ENCODE measurements at regions not wholly inside any gene's neighbourhood (a gene's known extent, or its start where the extent isn't known, plus 50 kb on each side); places are given as distances from the start of the nearest gene placed in this dataset.
"Not testable (repeated sequence)": the region's sequence is repeated elsewhere in the genome, so short reads cannot be mapped to it uniquely, and the experiment has no call there.

DNA sequence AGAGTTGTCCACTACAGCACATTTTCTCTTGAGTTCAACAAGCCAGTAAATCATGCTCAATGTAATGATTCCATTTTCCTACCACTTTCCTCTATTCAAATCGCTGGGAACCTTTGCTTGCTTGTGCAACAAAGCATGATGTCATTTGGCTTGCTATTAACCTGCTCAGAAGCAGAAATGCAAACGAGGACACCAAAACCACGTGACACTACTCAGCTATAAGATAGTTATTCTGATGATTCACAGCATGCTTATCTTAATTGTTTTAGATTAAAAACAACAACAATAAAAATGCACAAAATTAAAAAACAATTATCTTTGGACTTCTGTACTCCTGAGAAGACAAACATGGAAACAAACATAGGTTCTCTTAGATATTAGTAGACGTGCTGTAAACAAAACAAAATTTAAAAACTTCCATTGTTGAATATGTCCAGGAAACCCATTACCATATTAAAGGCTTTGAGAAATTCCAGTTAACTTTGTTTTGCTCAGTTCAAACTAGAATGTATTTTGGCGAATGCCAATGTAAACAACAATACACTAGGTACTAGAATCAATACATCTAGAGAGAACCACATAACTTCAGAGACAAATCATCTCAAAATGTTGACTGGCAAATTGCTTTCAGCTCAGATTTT is 77.5 kb upstream of the KRAS start:
- peak; percentile 73 for DNase-seq

DNA sequence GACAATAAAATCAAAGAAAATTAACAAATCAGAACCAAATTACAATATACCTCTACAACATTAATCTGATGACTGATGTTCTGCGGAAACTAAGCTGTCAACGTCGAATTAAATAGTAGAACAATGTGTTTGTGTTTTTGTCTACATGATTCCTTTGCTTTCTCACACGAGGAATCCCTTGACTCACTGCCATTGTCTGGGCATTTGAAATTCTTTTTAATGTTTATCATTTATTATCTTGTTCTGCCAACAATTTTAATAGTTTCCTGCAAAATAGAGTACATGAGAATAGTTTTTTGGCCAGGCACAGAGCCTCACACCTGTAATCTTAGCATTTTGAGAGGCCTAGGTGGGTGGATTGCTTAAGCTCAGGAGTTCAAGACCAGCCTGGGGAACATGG is 76.6 kb upstream of the KRAS start:
- DNase-seq, result no peak

DNA sequence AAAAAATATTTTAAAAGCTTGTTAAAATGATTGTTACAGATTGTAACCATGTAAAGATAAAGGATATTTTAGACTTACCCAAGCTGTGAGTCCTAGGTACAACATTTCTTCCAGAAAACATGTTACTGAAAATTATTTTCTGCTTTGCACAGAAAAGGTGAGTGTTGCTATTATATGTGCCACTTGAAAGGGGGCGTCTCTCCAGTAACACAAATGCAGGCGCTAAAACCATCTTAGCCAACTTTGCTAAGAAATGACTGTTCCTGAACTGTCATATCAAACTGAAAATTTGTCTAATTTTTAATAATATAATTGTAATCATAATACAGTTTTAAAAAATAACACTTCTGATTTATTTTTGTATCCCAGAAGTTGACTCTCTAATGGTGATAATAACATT is 75.6 kb upstream of the KRAS start:
- no peak for DNase-seq

DNA sequence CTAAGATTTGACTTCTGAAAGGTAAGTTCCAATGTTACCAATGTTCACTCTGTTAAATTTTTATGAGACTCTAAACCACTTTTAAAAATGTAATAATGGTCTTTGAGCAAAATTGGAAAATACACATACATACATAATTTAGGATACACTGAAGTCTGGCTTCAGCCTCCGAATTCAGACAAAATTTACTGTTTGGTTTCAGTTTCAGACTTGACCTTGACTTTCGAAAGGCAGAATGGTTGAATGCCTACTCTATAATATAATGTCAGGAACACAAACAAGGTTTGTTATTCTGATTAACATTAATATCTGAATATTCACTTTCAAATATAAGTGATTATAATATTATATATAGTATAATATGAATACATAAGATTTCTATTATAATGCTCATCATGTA is 74.1 kb upstream of the KRAS start:
- peak; percentile 65 for DNase-seq

GRCh38 chr12:25323581-25323982 is 72.9 kb upstream of the KRAS start:
- DNase-seq, result peak; percentile 44

- no peak for DNase-seq
Measured at GRCh38 chr12:25322918-25323531, 72.3 kb upstream of the KRAS start.

DNA sequence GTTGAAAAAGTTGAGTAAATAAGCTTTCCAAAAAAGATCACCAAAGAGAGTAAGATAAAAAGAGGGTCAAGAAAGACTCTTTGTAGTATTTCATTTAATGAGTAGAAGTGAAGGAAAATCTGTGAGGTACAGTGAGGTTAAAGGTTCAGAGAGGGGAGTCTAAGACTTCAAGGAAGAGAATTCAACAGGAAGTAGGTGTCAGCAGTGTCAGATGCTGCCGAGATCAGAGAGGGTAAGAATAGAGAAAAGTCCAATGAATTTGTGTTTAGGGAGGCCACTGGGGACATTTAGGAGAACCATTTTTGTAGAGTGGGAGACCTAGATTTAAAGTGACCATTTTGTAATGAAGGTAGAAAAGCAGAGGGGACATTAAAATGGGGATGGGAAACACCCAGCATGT is 71.6 kb upstream of the KRAS start:
- DNase-seq, result no peak

DNA sequence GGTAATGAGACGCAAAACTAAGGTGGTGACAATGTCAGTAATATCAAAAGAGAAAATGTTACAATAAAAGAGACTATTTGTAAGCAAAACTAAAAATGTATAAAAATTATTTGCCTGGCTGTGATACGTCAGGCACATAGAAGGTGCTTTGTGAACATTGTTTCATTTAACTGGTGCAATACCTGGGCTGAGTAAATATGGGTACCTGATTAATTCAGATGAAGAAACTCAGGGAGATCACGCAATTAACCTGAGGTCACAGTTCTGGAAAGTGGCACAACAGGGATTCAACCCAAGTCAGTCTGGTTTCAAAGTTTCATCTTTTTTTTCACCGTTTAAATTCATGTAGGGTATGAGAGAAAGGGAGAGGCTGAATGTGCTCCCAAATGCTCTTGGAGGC is 71.0 kb upstream of the KRAS start:
- DNase-seq, result no peak

DNA sequence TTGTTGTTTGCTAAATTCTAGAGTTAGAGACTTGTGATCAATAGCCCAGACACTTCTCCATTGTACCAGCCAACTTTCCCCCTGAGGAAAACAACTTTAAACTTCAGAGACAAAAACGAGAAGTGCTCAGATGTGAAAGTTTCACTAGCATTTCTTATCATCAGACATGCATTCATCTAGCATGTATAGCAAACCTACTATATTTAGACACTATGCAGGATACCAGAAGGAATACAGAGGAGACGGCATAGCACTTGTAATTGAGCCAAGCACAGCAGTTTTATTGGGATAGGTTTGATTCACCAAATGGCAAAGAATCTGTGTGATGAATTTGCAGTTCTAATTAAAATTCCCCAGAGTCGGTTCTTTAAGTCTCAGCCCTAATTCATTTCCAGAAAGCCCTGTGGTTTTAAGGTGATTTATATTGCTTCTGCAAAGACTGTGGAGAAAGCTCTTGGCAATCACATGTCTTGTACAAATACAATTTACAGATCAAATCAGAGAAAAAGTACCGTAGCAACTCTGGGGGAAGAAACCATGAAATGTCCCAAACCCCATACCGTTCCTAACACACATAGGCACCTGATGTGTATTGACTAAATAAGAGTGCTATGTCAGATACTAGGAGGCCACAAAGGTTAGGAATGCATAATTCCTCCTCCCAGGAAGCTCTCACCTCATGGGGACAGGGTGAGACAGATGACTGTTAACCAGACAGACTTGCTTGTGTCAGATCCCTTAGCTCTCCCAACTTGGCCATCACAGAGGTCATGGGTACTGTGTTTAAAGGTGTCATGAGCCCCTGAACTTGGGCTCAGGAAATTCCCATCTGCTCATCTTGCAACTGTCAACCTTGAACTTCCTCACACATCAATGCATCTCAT is 69.6 kb upstream of the KRAS start:
- peak; percentile 85 for DNase-seq

DNA sequence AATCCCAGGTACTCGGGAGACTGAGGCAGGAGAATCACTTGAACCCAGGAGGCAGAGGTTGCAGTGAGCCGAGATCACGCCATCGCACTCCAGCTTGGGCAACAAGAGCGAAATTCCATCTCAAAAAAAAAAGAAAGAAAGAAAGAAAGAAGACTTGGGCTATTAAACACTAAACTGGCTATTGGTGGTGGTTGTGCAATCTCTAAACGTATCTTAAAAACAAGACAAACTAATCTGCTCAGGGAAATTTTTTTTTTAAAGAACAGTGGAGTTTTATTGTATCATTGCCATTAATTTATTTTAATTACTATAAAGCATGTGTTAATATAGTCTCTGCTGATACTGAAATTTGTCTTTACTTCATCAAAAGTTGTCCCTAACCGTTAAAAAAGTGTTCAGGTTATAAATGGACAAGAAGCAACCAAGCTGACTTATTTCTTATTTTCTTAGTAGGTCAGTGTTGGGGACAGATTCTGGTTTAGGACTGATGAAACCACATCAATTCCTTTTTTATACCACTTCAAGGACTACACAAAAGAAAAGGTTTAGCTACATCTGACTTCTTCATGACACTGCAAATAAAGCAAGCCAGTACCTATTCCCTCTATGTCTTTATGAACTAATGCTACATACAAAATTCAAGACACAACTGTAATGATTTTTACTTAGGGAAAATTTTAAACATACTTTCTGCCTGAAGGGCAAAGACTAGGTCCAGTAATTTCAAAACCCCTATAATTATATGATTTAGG is 68.7 kb upstream of the KRAS start:
- peak; percentile 49 for DNase-seq

DNA sequence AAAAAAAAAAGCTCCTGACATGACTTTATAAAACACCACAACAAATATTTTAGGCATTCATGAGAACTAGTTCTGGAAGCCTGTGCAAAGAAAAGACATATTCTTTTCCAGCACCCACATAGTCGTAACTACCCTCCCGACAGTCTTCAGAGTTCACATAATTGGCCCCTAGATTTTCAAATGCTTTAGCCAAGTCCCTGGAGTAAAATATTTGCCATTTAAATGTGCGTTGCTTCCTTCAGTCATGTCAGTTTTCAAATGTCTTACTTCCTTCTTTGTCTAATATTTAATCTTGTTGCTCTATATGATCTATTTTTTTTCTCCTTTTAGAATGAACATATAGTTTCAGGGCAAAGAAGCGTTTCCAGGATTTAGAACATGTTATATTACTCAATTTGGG is 66.8 kb upstream of the KRAS start:
- DNase-seq, result no peak

- DNase-seq, result no peak
Measured at GRCh38 chr12:25315388-25315787, 64.7 kb upstream of the KRAS start.

- not testable (repeated sequence) for DNase-seq
Measured at GRCh38 chr12:25313266-25313990, 62.7 kb upstream of the KRAS start.

DNA sequence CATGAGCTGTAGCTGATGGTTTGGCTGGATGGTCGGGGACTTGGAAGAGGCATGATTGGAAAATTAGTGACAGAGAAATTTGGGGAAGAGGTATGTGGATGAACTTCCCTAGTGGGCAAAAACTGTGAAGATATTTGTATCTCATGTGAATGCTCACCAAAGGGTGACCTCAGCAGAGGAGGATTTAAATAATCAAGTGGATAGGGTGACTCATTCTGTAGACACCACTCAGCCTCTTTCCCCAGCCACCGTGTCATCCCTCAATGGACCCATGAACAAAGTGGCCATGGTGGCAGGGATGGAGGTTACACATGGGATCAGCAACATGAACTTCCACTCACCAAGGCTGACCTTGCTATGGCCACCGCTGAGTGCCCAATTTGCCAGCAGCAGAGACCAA is 60.8 kb upstream of the KRAS start:
- DNase-seq, result no peak

DNA sequence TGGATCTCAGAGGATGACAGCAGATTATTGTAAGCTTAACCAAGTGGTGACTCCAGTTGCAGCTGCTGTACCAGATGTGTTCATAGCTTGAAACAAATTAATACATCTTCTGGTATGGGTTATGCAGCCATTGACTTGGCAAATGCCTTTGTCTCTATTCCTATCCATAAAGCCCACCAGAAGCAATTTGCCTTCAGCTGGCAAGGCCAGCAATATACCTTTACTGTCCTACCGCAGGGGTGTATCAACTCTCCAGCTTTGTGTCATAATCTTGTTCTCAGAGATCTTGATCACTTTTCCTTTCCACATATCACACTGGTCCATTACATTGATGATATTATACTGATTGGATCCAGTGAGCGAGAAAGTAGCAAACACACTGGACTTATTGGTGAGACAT is 59.3 kb upstream of the KRAS start:
- DNase-seq, result not testable (repeated sequence)

DNA sequence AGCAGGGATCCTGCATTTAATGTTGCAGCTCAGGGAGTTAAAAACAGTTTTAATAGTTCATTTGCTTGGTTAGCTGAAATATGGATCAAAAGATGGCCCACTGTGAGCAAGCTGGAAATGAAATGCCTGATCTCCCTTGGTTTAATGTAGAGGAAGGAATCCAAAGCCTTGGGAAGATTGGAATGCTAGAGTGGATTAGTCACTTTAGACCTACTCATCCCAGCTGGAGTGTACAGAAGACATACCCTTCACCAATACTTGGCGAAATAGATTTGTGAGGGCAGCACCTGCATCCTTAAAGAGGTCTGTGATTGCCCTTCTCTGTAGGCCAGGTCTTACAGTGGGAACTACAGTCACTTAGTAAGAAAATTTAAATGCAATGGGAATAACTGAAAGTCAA is 58.0 kb upstream of the KRAS start:
- no peak for DNase-seq

GRCh38 chr12:25307818-25308217 is 57.1 kb upstream of the KRAS start:
- no peak for DNase-seq

DNA sequence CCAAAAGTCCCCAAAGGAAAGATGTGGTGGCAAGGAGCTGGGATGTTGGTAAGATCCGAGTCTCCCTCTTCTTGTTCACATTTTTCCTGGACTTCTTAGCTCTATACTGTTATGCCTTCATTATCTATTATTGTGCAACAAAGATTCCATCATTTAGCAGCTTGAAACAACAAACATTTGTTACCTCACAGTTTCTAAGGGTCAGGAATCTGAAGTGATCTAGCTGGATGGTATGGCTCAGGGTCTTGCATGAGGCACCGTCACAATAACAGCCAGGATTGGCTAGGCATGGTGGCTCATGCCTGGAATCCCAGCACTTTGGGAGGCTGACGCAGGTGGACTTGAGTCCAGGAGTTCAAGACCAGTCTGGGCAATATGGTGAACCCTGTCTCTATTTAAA is 51.1 kb upstream of the KRAS start:
- DNase-seq, result no peak

All from OCI-M1 (cell line).